ACC112 (cell line): ENCODE measurements at regions not wholly inside any gene's neighbourhood (a gene's known extent, or its start where the extent isn't known, plus 50 kb on each side); places are given as distances from the start of the nearest gene placed in this dataset.

ENCODE experiments used
- H2AFZ ChIP-seq: fragments of 200-600 bp; sonication (generic); one replicate; pipeline ENCODE4 v1.6.0; 2017; ENCODE audit warnings: antibody characterized with exemption, low read length; ENCODE audit not compliant: unreplicated experiment
- H3K27ac ChIP-seq: fragments of 200-600 bp; sonication (generic); 2 replicates; pipeline ENCODE4 v1.5.1; 2014; ENCODE audit warnings: low read depth, mild to moderate bottlenecking, antibody characterized with exemption, low read length, moderate library complexity
- H3K27me3 ChIP-seq: fragments of 200-600 bp; sonication (generic); 2 replicates; pipeline ENCODE4 v1.6.1; 2014; ENCODE audit warnings: mild to moderate bottlenecking, antibody characterized with exemption, low read length, moderate library complexity, mixed read lengths; ENCODE audit not compliant: insufficient read depth
- H3K36me3 ChIP-seq: fragments of 200-600 bp; sonication (generic); 2 replicates; pipeline ENCODE4 v1.6.1; 2016; ENCODE audit warnings: mild to moderate bottlenecking, antibody characterized with exemption, low read length, moderate library complexity, mixed read lengths; ENCODE audit not compliant: insufficient read depth
- H3K4me1 ChIP-seq: fragments of 200-600 bp; sonication (generic); one replicate; pipeline ENCODE4 v1.6.1; 2016; ENCODE audit warnings: low read length, mixed read lengths; ENCODE audit not compliant: insufficient read depth, unreplicated experiment, control insufficient read depth
- H3K4me3 ChIP-seq: fragments of 200-600 bp; sonication (generic); 2 replicates; pipeline ENCODE4 v1.5.1; 2014; ENCODE audit warnings: mild to moderate bottlenecking, low read depth, low read length
- H3K79me2 ChIP-seq: fragments of 200-600 bp; sonication (generic); one replicate; pipeline ENCODE4 v1.6.0; 2016; ENCODE audit warnings: low read length; ENCODE audit not compliant: control insufficient read depth, unreplicated experiment, insufficient read depth

- no peaks in the 10 kb centered on the region for H3K36me3 ChIP-seq
- H3K4me3 ChIP-seq, result no peak overlapping the region
- H3K4me1 ChIP-seq, result no peaks in the 10 kb centered on the region
- H3K79me2 ChIP-seq, result no peaks in the 10 kb centered on the region
- H3K27ac ChIP-seq, result no peak overlapping the region
- no peak overlapping the region for H2AFZ ChIP-seq
- 0 out of 2 replicates have a peak, but pooled peaks cover 4% of the 10 kb centered on the region for H3K27me3 ChIP-seq
Observed at GRCh38 chr17:71881041-71881440, 239.8 kb upstream of the SOX9 start.

GRCh38 chr17:71881581-71881980, 239.2 kb upstream of the SOX9 start:
- Histone ChIP-seq H2AFZ (no peak overlapping the region), H3K79me2 (no peaks in the 10 kb centered on the region), H3K4me1 (no peaks in the 10 kb centered on the region), H3K27ac (no peak overlapping the region), H3K36me3 (no peaks in the 10 kb centered on the region), H3K4me3 (no peak overlapping the region), H3K27me3 (0 out of 2 replicates have a peak, but pooled peaks cover 4% of the 10 kb centered on the region)

- no peaks in the 10 kb centered on the region for H3K79me2 ChIP-seq
- H2AFZ ChIP-seq, result no peak overlapping the region
Observed at GRCh38 chr17:71883258-71883657, 237.6 kb upstream of the SOX9 start.

GRCh38 chr17:71883845-71884244, 237.0 kb upstream of the SOX9 start:
- H2AFZ ChIP-seq, result no peak overlapping the region
- H3K36me3 ChIP-seq, result no peaks in the 10 kb centered on the region
- H3K79me2 ChIP-seq, result no peaks in the 10 kb centered on the region
- H3K27ac ChIP-seq, result no peak overlapping the region
- H3K27me3 ChIP-seq, result 0 out of 2 replicates have a peak, but pooled peaks cover 4% of the 10 kb centered on the region
- no peak overlapping the region for H3K4me3 ChIP-seq
- H3K4me1 ChIP-seq, result no peaks in the 10 kb centered on the region

More at GRCh38 chr17:71883258-71883657, 237.6 kb upstream of the SOX9 start:
- Histone ChIP-seq H3K4me3 (no peak overlapping the region), H3K27me3 (0 out of 2 replicates have a peak, but pooled peaks cover 4% of the 10 kb centered on the region), H3K36me3 (no peaks in the 10 kb centered on the region), H3K27ac (no peak overlapping the region), H3K4me1 (no peaks in the 10 kb centered on the region)

- Histone ChIP-seq H3K36me3 (no peaks in the 10 kb centered on the region), H2AFZ (no peak overlapping the region), H3K79me2 (no peaks in the 10 kb centered on the region), H3K4me3 (no peak overlapping the region), H3K27me3 (0 out of 2 replicates have a peak, but pooled peaks cover 4% of the 10 kb centered on the region), H3K27ac (no peak overlapping the region), H3K4me1 (no peaks in the 10 kb centered on the region)
Observed at GRCh38 chr17:71885662-71886061, 235.2 kb upstream of the SOX9 start.

- no peaks in the 10 kb centered on the region for H3K79me2 ChIP-seq
- H2AFZ ChIP-seq, result no peak overlapping the region
- peaks cover 40% of the 10 kb centered on the region for H3K4me1 ChIP-seq
- H3K4me3 ChIP-seq, result peak overlapping the region; percentile 35; the same call in 1 of the 2 replicates
- H3K36me3 ChIP-seq, result no peaks in the 10 kb centered on the region
- H3K27ac ChIP-seq, result peak overlapping the region; percentile 40
- no peaks in the 10 kb centered on the region for H3K27me3 ChIP-seq
Observed at GRCh38 chr17:71899317-71899716, 221.5 kb upstream of the SOX9 start.

GRCh38 chr17:71900621-71901229, 220.1 kb upstream of the SOX9 start:
- Histone ChIP-seq H3K27ac (peak overlapping the region; percentile 33), H3K36me3 (no peaks in the 10 kb centered on the region), H3K27me3 (no peaks in the 10 kb centered on the region), H3K4me3 (no peak overlapping the region), H2AFZ (peak overlapping the region; percentile 74), H3K79me2 (no peaks in the 10 kb centered on the region), H3K4me1 (peaks cover 40% of the 10 kb centered on the region)

GRCh38 chr17:71902894-71903506, 217.8 kb upstream of the SOX9 start:
- no peaks in the 10 kb centered on the region for H3K79me2 ChIP-seq
- H3K36me3 ChIP-seq, result no peaks in the 10 kb centered on the region
- no peaks in the 10 kb centered on the region for H3K27me3 ChIP-seq
- no peak overlapping the region for H3K27ac ChIP-seq
- H3K4me3 ChIP-seq, result no peak overlapping the region
- peaks cover 40% of the 10 kb centered on the region for H3K4me1 ChIP-seq
- H2AFZ ChIP-seq, result no peak overlapping the region

GRCh38 chr17:71905376-71906031, 215.3 kb upstream of the SOX9 start:
- H3K4me3 ChIP-seq, result no peak overlapping the region
- H3K27me3 ChIP-seq, result no peaks in the 10 kb centered on the region
- H3K27ac ChIP-seq, result no peak overlapping the region
- H3K36me3 ChIP-seq, result no peaks in the 10 kb centered on the region
- H3K79me2 ChIP-seq, result no peaks in the 10 kb centered on the region
- H2AFZ ChIP-seq, result no peak overlapping the region
- peaks cover 21% of the 10 kb centered on the region for H3K4me1 ChIP-seq

- no peaks in the 10 kb centered on the region for H3K79me2 ChIP-seq
- H3K27me3 ChIP-seq, result no peaks in the 10 kb centered on the region
- no peaks in the 10 kb centered on the region for H3K36me3 ChIP-seq
- no peak overlapping the region for H2AFZ ChIP-seq
- no peak overlapping the region for H3K27ac ChIP-seq
- no peak overlapping the region for H3K4me3 ChIP-seq
- no peaks in the 10 kb centered on the region for H3K4me1 ChIP-seq
Observed at GRCh38 chr17:71909155-71909554, 211.7 kb upstream of the SOX9 start.

- Histone ChIP-seq H3K36me3 (no peaks in the 10 kb centered on the region), H3K27ac (no peak overlapping the region), H2AFZ (no peak overlapping the region), H3K4me3 (no peak overlapping the region), H3K4me1 (no peaks in the 10 kb centered on the region), H3K79me2 (no peaks in the 10 kb centered on the region), H3K27me3 (no peaks in the 10 kb centered on the region)
Observed at GRCh38 chr17:71910002-71910401, 210.8 kb upstream of the SOX9 start.
